Calu3 (cell line): ENCODE measurements at regions not wholly inside any gene's neighbourhood (a gene's known extent, or its start where the extent isn't known, plus 50 kb on each side); places are given as distances from the start of the nearest gene placed in this dataset.

Experiments
- BruUV-seq: library from RNA; stranded (reverse); fragments of 400-500 nt; replicated peaks from 2 replicates; lab custom pipeline; 2021; lab: Mats Ljungman, UMichigan
- CTCF ChIA-PET: fragments of 300-600 bp; sonication (Branson Sonifier 250); formaldehyde crosslinking; loops from one replicate; lab custom pipeline; 2022; ENCODE audit warnings: antibody characterized with exemption; lab: Charles Lee
- DNase-seq: peaks from one replicate; pipeline ENCODE4 v3.0.0; 2022
- H3K27ac Mint-ChIP-seq: one replicate; pipeline ENCODE4 v1.8.0; 2022; ENCODE audit warnings: mixed read lengths; ENCODE audit not compliant: unreplicated experiment
- H3K27me3 Mint-ChIP-seq: one replicate; pipeline ENCODE4 v1.8.0; 2022; ENCODE audit warnings: mixed read lengths; ENCODE audit not compliant: unreplicated experiment
- H3K36me3 Mint-ChIP-seq: one replicate; pipeline ENCODE4 v1.8.0; 2022; ENCODE audit warnings: mild to moderate bottlenecking, moderate library complexity, mixed read lengths; ENCODE audit not compliant: insufficient read depth, unreplicated experiment
- H3K4me1 Mint-ChIP-seq: one replicate; pipeline ENCODE4 v1.8.0; 2022; ENCODE audit warnings: mild to moderate bottlenecking, low read depth, mixed read lengths; ENCODE audit not compliant: unreplicated experiment
- H3K4me3 Mint-ChIP-seq: one replicate; pipeline ENCODE4 v1.8.0; 2022; ENCODE audit warnings: mild to moderate bottlenecking, low read depth, moderate library complexity, mixed read lengths; ENCODE audit not compliant: unreplicated experiment
- H3K9me3 Mint-ChIP-seq: one replicate; pipeline ENCODE4 v1.8.0; 2022; ENCODE audit warnings: low read depth, mixed read lengths; ENCODE audit not compliant: unreplicated experiment
- intact Hi-C: fragments of 100-400 bp; cut with micrococcal nuclease; formaldehyde crosslinking; loops from one replicate; pipeline ENCODE4 v1.10.0; 2022; ENCODE audit not compliant: unreplicated experiment
- TF ChIP-seq, protein P1 (sequence below): fragments of 200-600 bp; IDR thresholded peaks from one replicate; pipeline ENCODE4 v1.8.0; 2022; ENCODE audit warnings: antibody characterized with exemption; ENCODE audit not compliant: unreplicated experiment

DNA sequence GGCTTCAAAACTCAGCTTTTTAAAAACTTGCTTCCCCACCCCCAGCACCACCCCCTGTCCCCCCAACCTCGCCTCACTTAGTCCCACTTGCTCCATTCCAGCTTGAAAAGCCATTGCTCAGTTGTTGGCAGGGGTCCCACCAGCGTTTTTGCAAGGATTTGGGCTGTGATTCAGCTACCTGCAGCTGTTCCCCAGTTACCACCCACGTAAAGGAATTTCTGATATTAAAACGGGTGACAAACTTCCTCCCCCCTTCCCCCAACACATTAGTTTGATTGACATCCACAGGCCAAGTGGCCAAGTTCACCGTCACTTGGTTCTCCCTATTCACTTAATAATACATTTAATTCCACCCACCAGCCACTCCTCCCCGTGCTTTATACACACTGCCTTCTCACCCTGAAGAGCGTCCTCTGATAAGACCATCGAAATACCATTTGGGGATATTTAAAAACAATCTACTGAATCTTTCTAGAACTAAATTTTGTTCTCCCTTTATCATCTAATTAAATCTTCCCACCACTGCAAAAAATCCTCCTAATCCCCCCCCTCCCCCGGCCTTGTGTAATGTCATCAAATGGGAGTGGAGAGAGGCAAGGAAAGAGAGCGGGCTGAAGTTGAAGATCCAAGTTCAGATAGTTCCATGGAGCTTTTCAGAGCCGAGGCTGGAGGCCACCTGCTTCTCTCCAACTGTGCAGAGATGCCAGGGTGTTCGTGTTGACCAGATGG, 55.1 kb downstream of the SOX9 start:
- Mint-ChIP-seq H3K36me3 (no peaks in the 10 kb centered on the region), H3K27ac (no peak overlapping the region), H3K9me3 (no peaks in the 10 kb centered on the region), H3K4me1 (peaks cover 9% of the 10 kb centered on the region), H3K27me3 (peaks cover 22% of the 10 kb centered on the region), H3K4me3 (no peak overlapping the region)
- CTCF ChIA-PET: interaction anchor here (0.6 to 0.8 kb wide), 4 partner anchors 32 to 1571 kb away, joined by 3 to 7 read pairs (median 4); no protein-coding TSS in a partner anchor
- intact Hi-C loops: no loop called here
- no peak for DNase-seq
- TF ChIP-seq, protein P1, sequence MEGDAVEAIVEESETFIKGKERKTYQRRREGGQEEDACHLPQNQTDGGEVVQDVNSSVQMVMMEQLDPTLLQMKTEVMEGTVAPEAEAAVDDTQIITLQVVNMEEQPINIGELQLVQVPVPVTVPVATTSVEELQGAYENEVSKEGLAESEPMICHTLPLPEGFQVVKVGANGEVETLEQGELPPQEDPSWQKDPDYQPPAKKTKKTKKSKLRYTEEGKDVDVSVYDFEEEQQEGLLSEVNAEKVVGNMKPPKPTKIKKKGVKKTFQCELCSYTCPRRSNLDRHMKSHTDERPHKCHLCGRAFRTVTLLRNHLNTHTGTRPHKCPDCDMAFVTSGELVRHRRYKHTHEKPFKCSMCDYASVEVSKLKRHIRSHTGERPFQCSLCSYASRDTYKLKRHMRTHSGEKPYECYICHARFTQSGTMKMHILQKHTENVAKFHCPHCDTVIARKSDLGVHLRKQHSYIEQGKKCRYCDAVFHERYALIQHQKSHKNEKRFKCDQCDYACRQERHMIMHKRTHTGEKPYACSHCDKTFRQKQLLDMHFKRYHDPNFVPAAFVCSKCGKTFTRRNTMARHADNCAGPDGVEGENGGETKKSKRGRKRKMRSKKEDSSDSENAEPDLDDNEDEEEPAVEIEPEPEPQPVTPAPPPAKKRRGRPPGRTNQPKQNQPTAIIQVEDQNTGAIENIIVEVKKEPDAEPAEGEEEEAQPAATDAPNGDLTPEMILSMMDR: no peak
- BruUV-seq: no TSS peak

DNA sequence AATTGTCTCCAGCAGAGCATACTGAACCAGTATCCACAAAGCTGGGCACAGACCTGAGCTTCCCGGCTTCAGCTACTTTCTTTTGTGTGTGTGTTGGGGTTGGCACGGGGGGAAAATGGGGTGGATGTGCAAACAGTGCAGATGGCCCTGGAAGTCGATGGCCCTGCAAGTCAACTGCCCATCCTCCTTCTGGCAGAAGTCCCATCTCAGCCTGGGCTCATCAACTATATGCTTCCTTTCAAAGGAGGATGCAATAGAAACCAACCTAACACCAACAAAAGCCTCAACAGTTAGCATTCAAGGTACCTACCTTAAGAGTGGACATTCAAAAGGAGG, 55.7 kb downstream of the SOX9 start:
- Mint-ChIP-seq H3K4me1 (peaks cover 9% of the 10 kb centered on the region), H3K27me3 (peaks cover 27% of the 10 kb centered on the region)
- no TSS peak for BruUV-seq

DNA sequence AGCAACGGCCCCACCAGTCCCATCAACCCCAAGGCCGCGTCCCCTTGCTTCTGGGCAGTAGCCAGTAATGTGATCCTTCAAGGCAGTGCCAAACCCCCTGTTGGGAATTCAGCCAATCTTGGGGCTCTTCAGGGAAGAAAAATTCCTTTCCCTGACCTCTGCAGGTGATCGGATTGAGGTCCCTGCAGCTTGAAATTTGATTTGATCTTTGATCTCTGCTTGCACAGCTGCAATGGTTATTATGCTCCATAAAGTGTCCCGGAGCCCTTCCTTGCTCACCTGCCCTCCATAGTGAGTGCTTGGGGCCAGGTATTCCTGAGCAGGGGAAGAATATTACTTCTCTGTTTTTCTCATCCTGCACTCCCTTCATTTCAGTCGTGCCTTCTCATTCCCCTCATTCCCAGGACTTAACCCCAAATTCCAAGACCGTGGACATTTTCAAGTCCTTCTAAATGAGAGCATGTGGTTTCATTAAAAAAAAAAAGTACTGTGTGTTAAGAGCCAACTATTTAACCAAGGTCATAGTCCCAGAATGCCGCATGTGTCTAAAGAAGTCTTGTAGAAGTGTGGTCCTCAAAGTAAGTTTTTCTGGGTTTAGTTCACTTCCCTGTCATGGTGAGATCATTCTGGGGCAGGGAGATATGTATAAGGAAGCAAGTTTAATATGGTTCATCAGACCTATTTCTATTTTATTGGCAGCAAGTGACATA, 56.3 kb downstream of the SOX9 start:
- BruUV-seq: no TSS peak
- TF ChIP-seq, protein P1: no peak
- no peak for DNase-seq
- no peak overlapping the region for H3K4me3 Mint-ChIP-seq
- peaks cover 9% of the 10 kb centered on the region for H3K4me1 Mint-ChIP-seq
- peaks cover 2% of the 10 kb centered on the region for H3K9me3 Mint-ChIP-seq
- H3K27ac Mint-ChIP-seq: no peak overlapping the region
- intact Hi-C loops: no loop called here
- H3K36me3 Mint-ChIP-seq: no peaks in the 10 kb centered on the region
- H3K27me3 Mint-ChIP-seq: peaks cover 33% of the 10 kb centered on the region
- CTCF ChIA-PET: interaction anchor here (0.6 kb wide), 1 partner anchor 1570 kb away, joined by 3 read pairs; no protein-coding TSS in a partner anchor

More for the DNA sequence above, 55.7 kb downstream of the SOX9 start:
- CTCF ChIA-PET: interaction anchor here (0.6 kb wide), 1 partner anchor 1570 kb away, joined by 3 read pairs; no protein-coding TSS in a partner anchor
- H3K27ac Mint-ChIP-seq: no peak overlapping the region
- no peak overlapping the region for H3K4me3 Mint-ChIP-seq
- peaks cover 2% of the 10 kb centered on the region for H3K9me3 Mint-ChIP-seq
- TF ChIP-seq, protein P1: no peak
- no peak for DNase-seq
- intact Hi-C loops: no loop called here
- no peaks in the 10 kb centered on the region for H3K36me3 Mint-ChIP-seq

DNA sequence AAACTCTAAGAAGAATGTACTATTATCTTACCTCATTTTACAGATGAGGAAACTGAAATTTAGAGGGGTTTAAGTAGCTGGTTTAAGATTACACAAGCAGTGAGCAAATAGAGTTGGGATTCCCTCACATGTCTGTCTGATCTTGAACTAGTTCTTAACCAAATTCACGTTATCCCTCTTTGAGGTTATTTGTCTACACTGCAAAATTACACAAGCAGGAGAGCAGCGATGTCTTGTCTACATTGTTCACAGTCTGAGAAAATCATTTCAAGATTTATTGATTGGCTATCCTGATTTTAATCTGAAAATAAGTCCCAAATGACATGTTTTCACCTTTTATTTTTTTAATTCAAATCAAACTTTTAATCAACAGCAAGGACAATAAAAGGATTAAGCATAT, 56.9 kb downstream of the SOX9 start:
- Mint-ChIP-seq H3K4me3 (no peak overlapping the region), H3K4me1 (peaks cover 9% of the 10 kb centered on the region), H3K36me3 (no peaks in the 10 kb centered on the region), H3K27me3 (peaks cover 33% of the 10 kb centered on the region), H3K27ac (no peak overlapping the region), H3K9me3 (peaks cover 2% of the 10 kb centered on the region)
- TF ChIP-seq, protein P1: no peak
- CTCF ChIA-PET: no interaction called here
- DNase-seq: no peak
- BruUV-seq: no TSS peak
- intact Hi-C loops: no loop called here
